Skeletal muscle cell (primary cell): ENCODE measurements at regions not wholly inside any gene's neighbourhood (a gene's known extent, or its start where the extent isn't known, plus 50 kb on each side); places are given as distances from the start of the nearest gene placed in this dataset.

Source experiments
- DNase-seq: peaks from one replicate; pipeline ENCODE4 v3.0.0-alpha.2; 2010; ENCODE audit warnings: low read depth
- H3K4me3 ChIP-seq: 2 replicates; pipeline ENCODE4 v1.5.1; 2011; ENCODE audit warnings: low read depth, mild to moderate bottlenecking, control low read depth, low read length, moderate library complexity

DNA sequence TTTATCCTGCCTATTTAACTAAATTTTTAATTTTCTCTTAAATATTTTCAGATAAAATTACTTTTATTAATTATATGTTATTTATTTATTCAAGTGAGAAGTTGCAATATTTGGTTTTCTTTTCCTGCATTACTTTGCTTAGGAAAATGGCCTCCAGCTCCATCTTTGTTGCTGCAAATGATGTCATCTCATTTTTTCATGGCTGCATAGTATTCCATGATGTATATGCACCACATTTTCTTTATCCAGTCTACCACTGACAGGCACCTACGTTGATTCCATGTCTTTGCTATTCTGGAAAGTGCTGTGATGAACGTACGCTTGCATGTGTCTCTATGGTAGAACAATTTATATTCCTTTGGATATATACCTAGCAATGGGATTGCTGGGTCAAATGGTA lies 186.9 kb upstream of the LYPLAL1 start:
- no peak for DNase-seq
- H3K4me3 ChIP-seq, result no peak overlapping the region

DNA sequence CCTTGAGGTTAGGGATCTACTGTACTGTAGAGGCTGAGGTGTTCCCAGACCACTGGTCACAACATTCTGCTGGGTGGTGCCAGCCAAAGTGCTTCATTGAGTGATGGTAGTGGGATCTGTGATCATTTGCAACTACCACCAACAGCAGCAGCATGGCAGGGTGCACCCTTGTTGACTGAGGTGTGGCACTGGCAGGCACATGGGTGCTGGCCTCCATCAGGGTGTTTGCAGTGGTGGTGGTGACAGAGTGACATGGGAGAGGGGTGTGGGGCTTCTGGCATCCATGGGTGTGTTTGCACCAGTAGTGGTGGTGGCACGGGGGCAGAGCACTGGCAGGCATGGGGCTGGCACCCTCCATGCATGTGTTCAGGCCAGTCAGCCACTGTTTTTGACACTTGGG lies 183.7 kb upstream of the LYPLAL1 start:
- H3K4me3 ChIP-seq, result no peak overlapping the region

DNA sequence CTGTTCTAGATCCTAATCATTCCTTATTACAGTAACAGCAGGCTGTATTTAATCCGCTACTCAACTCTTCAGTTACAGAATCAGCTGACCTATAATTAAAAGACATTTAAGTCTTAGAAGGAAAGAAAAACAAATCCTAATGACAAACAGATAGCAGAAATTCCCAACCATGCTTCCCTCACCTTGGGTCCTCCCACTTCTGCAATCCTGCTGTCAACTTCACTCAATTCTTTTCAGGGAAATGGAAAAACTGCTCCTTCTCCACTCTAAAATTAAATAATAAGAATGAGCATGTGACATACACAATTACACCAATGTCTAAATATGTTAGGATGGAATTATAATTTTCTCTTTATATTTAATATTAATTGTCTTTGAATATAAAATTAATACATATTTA lies 182.6 kb upstream of the LYPLAL1 start:
- no peak for DNase-seq

More for the DNA sequence above, 183.7 kb upstream of the LYPLAL1 start:
- DNase-seq, result no peak

DNA sequence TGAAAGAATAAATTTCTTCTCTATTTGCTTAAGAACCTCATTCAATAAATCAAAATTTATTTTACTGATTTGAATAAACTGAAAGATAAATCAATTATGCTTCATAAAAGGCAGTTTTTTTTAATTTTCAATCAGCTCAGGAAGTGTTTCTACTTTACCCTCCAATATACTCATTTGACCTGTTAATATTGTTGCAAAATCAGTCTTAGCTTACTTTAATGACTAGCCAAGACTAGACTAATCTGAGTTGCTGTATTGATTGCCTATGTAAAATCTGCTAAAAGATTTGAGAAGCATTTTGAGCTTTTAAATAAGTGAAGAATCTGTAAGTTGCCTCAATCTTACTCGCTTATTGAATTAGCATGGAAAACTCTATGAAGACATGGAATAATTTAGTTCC lies 179.1 kb upstream of the LYPLAL1 start:
- DNase-seq, result no peak
- H3K4me3 ChIP-seq, result no peak overlapping the region

More for the DNA sequence above, 182.6 kb upstream of the LYPLAL1 start:
- H3K4me3 ChIP-seq, result no peak overlapping the region

DNA sequence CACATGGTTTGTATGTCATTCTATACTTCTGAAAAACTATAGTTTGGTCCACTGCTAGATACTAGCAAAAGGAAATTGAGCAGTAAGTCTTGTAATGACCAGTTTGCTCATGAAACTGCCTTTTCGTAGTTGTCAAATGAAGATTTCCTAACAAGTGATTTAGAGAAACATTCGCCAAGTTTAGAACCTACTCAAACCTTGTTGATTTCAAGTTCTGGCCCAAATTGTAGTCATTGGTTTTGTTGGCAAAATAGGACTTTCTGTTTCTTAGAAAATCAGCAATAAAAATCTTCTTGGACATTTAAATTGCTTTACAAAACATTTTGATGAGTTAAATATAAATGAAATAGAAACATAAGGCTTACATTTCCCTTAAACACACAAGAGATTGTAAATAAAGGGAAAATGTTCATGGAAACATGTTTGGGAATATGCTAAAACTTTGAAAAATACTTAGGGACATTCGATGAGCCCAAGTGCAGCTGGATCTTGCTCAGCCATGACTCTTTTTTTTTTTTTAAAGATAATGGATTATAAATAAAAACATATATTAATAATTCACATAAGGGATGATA lies 178.5 kb upstream of the LYPLAL1 start:
- no peak for DNase-seq
- no peak overlapping the region for H3K4me3 ChIP-seq

DNA sequence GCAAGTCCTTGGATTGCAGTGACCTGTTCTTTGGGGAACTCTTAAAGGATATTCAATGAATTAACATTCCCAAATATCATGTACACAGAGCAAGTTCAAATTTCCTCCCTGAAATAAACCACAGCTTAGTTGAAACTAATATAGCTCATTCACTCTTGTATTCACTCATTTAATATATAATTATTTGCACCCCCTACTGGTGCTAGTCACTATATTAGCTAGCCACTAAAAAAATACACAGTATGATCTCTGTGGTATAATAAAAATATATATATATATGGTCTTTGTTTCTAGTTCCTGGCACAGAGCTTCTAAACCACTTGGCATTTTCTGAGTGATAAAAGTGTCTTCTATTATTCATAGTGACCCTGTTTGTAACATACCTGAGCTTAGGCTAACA lies 177.3 kb upstream of the LYPLAL1 start:
- DNase-seq, result no peak

DNA sequence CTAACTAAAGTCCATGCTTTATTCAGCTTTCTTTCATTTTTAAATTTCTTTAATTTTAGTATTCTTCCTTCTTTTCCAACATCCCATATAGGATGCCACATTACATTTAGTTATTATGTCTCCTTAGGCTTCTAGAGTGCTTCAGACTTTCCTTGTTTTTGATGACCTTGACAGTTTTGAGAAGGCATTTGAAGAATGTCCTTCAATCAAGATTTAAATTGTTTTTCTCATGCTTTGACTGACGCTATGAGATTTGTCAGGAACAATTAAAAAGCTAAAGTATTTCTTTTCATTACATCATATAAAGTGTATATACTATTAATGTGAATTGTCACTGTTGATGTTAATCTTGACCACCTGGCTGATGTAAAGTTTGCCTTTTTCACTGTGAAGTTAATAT lies 173.7 kb upstream of the LYPLAL1 start:
- H3K4me3 ChIP-seq, result no peak overlapping the region
- no peak for DNase-seq

More for the DNA sequence above, 177.3 kb upstream of the LYPLAL1 start:
- no peak overlapping the region for H3K4me3 ChIP-seq

DNA sequence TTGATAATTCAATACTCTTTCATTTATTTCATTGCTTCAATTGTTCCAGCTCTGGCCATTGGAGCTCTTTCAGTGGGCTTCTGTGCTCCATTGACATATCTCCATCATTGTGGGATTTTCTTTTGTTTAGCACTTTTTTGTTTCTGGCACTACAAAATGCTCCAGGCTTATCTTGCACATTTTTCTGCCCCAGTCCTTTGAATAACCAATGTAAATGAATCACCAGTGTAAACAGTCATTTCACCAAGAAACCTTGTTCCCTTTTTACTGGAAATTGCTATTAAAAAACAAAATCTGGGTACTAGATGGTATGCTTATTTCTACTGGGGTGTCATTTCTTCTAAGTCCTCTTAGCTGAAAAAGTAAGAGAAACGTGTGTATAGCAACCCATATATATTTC lies 173.0 kb upstream of the LYPLAL1 start:
- no peak for DNase-seq
- no peak overlapping the region for H3K4me3 ChIP-seq

DNA sequence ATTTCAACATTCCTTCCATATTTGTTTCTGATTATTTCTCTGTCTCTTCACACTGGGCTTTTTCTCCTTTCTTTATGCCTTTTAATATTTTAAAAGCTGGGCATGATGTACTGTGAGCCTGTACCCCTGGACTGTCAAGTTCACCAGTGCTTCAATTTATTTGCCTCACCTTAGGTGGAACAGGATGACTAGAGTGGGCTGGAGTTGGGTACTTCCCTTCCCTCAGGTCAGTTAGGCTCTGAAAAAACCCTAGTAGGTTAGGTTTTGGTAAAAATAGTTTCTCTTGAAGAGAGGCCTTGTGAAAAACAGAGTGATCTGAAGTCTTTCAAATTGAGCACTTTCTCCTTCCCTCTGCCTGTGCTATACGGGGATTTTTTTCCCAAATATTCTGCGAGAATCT lies 163.0 kb upstream of the LYPLAL1 start:
- DNase-seq, result no peak

DNA sequence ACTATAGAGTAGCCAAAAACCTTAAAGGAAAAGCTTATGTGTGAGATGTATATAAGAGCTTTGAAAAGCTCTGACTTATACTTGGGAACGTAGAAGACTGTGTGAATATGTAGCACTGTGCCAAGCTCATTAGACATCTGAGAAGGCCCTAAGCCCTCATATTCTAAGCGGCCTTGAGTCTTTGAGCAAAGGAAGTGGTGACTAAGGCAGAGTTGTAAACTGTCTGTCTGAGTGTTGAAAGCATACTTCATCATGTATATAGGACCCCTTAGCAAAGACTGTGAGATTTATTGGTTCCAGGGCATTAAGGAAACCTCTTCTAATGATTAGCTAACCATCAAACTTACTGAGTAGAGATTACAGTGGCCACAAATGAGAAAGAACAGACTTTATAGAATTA lies 153.3 kb upstream of the LYPLAL1 start:
- DNase-seq, result peak; percentile 69

More for the DNA sequence above, 163.0 kb upstream of the LYPLAL1 start:
- H3K4me3 ChIP-seq, result no peak overlapping the region

DNA sequence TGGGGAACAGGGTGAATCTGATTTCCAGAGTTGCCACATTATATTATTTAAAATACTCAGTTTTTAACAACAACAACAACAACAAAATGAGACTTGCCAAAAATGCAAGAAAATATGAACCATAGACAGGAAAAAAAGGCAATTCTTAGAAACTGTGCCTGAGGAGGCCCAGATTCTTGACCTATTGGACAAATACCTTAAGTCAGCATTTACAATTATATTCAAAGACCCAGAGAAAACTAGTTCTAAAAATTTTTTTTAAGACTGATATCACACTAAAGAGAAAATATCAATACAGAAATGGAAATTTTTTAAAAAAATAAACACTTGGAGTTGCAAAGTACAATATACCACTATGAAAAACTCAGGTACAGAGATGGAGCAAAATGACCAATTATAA lies 152.8 kb upstream of the LYPLAL1 start:
- DNase-seq, result no peak

More for the DNA sequence above, 153.3 kb upstream of the LYPLAL1 start:
- H3K4me3 ChIP-seq, result no peak overlapping the region

DNA sequence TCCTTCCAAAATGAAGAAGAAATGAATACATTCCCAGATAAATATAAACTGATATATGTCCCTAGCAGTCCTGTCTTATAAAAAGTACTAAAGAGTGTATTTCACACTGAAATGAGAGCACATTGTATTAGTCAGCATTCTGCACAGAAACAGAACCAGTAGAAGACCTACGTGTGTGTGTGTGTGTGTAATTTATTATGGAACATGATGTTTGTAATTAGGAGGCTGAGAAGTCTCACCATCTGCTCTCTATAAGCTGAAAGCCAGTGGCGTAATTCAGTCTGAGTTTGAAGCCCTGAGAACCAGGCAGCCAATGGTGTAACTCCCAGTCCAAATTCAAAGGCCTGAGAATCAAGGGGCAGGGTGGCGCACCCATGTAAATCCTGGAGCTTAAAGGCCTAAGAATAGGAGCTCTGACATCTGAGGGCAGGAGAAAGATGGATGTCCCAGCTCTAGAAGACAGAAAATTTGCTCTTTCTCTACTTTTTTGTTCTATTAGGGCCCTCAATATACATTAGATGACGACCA lies 146.5 kb upstream of the LYPLAL1 start:
- H3K4me3 ChIP-seq, result no peak overlapping the region
- DNase-seq, result no peak

More for the DNA sequence above, 152.8 kb upstream of the LYPLAL1 start:
- H3K4me3 ChIP-seq, result no peak overlapping the region

DNA sequence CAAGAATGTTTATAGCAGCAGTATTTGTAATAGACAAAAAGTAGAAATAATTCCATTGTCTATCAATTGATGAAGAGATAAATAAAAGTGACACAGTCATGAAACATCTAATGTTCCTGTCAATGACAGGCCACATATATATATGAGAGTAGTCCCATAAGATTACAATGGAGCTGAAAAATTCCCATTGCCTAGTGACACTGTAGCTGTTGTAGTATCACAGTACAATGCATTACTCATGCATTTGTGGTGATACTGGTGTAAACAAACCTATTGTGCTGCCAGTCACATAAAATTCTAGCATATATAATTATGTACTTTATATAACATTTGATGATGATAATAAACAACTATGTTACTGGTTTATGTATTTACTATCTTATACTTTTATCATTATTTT lies 141.9 kb upstream of the LYPLAL1 start:
- DNase-seq, result no peak
- H3K4me3 ChIP-seq, result no peak overlapping the region

DNA sequence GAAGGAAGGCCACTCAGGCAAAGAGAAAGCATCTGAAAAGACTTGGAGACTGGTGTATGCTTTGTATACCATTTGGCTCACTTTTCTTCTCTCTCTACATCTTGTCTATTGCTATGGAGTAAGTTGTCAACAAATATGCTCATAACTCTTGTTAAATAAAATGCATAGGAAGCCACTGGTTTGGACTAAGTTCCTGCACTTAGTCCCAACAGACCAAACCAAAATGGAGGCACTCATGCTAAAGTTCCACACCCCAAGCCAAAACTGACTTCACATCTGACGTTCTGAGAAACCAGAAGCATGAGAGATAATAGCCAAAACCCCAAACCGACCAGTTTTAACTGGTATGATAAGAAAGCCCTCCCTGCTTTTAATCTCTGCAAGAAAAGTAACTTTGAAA lies 135.3 kb upstream of the LYPLAL1 start:
- DNase-seq, result no peak
- H3K4me3 ChIP-seq, result no peak overlapping the region

DNA sequence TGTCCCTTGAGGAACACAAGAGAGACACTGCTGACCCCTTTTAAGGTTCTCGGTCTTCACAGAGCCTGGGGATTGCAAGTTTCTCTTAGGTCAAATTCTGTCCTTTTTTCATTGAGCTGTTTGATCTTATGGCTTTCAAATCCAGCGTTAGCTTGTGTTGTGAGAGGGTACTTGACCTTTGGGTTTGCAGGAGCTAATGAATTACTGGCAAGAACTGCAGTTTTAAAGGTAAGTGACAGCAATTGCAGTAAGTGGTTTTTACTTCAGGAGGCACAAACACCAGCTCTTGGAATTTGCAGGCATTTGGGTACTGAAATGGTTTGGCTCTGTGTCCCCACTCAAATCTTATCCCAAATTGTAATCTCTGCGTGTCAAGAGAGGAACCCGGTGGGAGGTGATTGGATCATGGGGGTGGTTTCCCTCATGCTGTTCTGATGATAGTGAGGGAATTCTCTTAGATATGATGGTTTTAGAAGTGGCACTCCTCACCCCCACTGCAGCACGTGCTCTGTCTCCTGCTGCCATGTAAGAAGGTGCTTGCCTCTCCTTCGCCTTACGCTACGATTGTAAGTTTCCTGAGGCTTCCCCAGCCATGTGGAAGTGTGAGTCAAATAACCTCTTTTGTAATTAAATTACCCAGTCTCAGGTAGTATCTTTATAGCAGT lies 134.5 kb upstream of the LYPLAL1 start:
- no peak for DNase-seq
- H3K4me3 ChIP-seq, result no peak overlapping the region

DNA sequence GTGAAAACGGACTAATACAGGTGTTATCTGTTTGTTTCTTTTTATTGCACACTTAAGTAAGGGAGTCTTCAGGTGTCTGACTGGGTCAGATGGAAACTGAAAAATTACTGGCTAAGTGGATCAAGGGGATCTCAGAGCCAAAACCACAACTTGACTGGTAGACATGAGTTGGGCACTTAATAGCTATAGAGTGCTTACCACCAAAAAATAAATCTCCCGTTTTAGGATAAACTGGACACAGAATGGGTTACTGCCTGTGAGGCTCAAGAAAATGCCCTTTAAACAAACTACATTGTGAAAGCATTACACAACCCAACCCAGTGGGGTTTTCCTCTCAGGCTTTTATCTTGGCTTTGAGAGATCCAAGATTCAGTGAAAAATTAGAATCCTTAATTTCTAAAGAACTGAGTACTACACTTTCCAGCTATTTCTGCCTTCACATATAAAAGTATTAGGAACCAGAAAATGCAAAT lies 134.0 kb upstream of the LYPLAL1 start:
- H3K4me3 ChIP-seq, result no peak overlapping the region
- no peak for DNase-seq

DNA sequence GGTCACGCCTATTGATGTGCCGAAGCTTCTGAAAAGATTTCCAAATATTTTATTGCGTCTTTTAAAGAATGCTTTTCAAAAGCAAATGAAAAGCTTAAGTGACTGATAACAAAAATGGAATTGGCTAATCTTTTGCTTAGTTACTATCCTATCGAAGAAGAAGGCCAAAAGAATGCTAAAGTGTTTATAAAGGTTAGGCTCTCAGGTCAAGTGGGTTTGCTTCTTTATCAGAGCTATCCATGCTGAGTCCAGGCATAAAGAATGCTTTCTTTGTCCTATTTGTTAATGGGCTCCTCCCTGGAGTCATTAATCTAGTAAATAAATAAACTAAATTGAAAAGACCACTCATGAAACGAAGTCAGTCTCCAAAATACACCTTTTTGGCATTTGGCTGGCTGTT lies 133.4 kb upstream of the LYPLAL1 start:
- no peak overlapping the region for H3K4me3 ChIP-seq
- DNase-seq, result no peak

DNA sequence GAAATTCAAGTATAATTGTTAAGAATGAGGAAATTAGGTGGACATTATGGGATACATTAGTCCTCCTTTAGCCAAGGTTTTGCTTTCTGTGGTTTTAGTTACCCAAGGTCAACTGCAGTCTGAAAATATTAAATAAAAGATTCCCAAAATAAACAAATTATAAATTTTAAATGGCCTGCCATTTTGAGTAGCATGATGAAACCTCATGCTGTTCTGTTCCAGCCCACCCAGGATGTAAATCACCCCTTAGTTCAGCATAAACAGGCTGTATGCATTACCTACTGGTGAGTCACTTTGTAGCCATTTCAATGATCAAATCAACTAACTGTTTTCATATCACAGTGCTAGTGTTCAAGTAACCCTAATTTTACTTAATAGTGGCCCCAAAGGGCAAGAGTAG lies 132.5 kb upstream of the LYPLAL1 start:
- peak; percentile 74 for DNase-seq
- no peak overlapping the region for H3K4me3 ChIP-seq

DNA sequence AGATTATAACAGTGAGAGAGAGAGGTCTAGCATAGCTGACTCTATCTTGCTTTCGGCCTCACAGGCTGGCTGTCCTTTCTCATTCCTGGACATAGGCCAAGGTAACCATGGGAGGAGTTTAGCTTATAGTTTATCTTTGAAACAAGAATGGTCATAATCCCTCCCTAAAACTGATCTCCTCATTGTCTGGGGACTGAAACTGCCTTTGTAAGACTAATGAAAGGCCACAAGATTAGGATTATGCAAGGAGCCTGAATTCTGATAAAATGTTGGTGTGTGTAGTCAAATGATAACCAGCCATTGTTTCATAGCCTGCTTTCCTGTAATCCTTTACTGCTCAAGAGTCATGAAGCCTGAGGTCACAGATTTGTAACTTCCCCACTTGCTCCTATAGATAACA lies 131.9 kb upstream of the LYPLAL1 start:
- no peak overlapping the region for H3K4me3 ChIP-seq
- DNase-seq, result no peak

DNA sequence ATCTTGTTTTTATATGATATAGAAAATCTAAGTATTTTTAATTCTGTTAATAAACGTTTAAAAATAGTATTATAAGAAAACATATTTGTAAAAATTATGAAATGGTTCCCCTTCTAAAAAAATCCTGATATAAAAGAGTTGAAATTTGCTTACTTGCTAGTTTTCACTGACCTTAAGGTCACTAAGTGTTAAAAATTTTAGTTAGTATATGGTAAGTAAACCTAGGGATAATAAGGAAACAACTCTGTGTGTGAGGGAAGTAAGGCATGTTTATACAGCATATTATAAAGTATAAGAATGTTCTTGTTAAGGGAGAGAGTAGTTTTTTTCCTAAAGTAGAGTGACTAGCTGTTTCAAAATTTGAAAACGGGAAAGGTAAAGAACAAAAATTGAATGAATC lies 130.9 kb upstream of the LYPLAL1 start:
- H3K4me3 ChIP-seq, result no peak overlapping the region
- DNase-seq, result no peak

DNA sequence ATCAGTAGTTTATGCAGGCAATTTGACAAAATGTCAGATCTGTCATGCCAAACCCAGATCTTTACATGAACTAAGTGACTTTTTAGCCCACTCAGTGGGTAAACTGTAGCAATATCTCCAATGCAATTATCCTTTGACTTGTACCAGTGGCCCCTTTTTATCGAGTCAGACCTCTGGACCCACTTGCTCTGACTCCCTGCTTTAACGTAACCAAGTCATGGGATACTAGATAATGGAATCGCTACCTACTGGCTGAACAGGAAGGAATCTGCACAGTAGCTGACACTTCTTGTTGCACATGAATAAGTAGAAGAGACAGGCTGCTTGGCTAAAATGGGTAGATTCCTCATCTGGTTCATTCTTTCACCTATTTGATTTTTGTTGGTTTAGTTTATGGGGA lies 128.4 kb upstream of the LYPLAL1 start:
- no peak for DNase-seq
- H3K4me3 ChIP-seq, result no peak overlapping the region
